ENCODE measurements at regions not wholly inside any gene's neighbourhood (a gene's known extent, or its start where the extent isn't known, plus 50 kb on each side); places are given as distances from the start of the nearest gene placed in this dataset.

DNA sequence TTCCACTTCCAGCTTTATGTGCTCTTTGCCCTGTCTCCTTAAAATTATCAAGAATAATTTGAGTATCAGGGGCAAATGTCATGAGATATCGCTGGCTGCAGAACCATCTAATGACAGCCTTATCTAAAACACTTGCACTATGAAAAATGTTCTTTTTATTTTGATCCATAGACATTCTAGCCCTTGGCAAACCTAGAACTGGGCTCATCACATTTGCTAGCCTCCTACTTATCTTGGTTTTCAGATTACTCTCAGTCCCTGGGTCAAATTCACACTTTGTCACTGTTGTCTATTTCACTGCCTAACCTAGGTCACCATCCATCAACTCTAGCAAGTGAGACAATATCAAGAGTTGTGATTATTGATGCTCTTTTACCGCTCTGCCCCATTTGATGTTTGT, 59.9 kb upstream of the IPO9 start:
- Histone ChIP-seq H3K4me1 (no peaks in the 10 kb centered on the region), H3K27ac (no peak overlapping the region)
- intact Hi-C loops (cut with DNase I), result no loop called here

DNA sequence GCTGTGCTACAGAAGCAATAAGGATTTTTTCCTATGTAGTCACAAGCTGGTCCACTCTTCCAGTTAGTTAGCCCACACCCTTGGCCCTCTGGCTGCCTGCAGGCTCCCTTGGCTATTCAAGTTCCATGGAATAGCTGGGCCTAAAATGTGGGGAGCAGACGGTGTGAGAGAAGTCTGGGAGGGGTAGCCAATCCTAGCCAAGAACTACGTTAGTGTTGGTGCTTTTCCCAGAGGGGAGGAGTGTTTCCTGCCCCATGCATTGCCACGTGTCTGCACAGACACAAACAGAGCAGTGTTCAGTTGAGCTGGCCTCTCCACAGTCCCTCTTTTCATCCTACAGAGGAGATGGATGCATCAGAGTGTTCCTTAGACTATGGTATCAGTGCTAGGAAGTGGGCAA, 59.0 kb upstream of the IPO9 start:
- no peak for ATAC-seq
- Histone ChIP-seq H3K4me1 (no peaks in the 10 kb centered on the region), H3K9me3 (peaks cover 8% of the 10 kb centered on the region)

More for the DNA sequence above, 59.9 kb upstream of the IPO9 start:
- TF ChIP-seq, protein P1, sequence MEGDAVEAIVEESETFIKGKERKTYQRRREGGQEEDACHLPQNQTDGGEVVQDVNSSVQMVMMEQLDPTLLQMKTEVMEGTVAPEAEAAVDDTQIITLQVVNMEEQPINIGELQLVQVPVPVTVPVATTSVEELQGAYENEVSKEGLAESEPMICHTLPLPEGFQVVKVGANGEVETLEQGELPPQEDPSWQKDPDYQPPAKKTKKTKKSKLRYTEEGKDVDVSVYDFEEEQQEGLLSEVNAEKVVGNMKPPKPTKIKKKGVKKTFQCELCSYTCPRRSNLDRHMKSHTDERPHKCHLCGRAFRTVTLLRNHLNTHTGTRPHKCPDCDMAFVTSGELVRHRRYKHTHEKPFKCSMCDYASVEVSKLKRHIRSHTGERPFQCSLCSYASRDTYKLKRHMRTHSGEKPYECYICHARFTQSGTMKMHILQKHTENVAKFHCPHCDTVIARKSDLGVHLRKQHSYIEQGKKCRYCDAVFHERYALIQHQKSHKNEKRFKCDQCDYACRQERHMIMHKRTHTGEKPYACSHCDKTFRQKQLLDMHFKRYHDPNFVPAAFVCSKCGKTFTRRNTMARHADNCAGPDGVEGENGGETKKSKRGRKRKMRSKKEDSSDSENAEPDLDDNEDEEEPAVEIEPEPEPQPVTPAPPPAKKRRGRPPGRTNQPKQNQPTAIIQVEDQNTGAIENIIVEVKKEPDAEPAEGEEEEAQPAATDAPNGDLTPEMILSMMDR (IDR thresholded peaks at IDR 0.05), result no peak
- ATAC-seq, result no peak
- no peak for DNase-seq
- H3K27me3 ChIP-seq, result no peaks in the 10 kb centered on the region
- peaks cover 8% of the 10 kb centered on the region for H3K9me3 ChIP-seq
- no peak overlapping the region for H3K4me3 ChIP-seq
- no peaks in the 10 kb centered on the region for H3K36me3 ChIP-seq

DNA sequence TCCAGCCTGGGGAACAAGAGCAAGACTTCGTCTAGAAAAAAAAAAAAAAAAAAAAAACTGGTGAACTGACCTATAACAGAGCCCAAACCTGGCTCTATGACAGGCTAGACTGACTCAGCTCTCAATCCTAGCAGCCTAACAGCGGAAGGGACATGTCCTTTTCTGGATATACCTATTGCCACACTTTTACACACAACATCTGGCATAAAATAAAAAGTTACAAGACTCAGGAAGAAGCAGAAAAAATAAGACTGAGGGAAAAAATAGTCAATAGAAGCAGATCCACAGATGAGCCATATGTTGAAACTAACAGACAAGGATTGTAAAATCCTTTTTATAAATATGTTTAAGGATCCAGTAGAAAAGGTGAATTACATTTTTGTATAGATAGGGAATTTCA, 57.5 kb upstream of the IPO9 start:
- H3K27me3 ChIP-seq, result no peaks in the 10 kb centered on the region
- peaks cover 8% of the 10 kb centered on the region for H3K9me3 ChIP-seq
- H3K36me3 ChIP-seq, result no peaks in the 10 kb centered on the region
- no peak overlapping the region for H3K4me3 ChIP-seq
- H3K4me1 ChIP-seq, result no peaks in the 10 kb centered on the region
- intact Hi-C loops (cut with DNase I), result no loop called here
- no peak overlapping the region for H3K27ac ChIP-seq
- DNase-seq (no peak), ATAC-seq (no peak)
- TF ChIP-seq, protein P1 (IDR thresholded peaks at IDR 0.05), result no peak

More for the DNA sequence above, 59.0 kb upstream of the IPO9 start:
- Histone ChIP-seq H3K4me3 (no peak overlapping the region), H3K27me3 (no peaks in the 10 kb centered on the region), H3K27ac (no peak overlapping the region), H3K36me3 (no peaks in the 10 kb centered on the region)
- DNase-seq, result no peak
- intact Hi-C loops (cut with DNase I), result no loop called here
- TF ChIP-seq, protein P1 (IDR thresholded peaks at IDR 0.05), result no peak

DNA sequence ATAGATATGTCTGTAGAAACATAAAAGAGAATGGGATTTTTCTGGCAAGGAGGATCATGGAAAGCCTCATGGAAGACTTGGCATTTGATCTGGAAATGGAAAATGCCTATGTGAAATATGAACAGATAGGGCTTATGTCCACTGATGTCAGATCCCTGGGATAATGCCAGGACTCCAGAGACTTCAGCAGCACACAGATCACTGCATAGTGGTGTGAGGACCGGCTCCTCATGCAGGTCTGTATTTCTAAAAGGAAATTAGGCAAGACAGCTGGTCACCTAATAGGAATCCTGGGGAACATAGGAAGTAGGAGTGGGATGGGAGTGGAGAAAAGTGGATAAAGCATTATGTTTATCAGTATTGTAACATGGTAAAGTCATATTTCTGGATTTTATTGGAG, 56.8 kb upstream of the IPO9 start:
- TF ChIP-seq, protein P1 (IDR thresholded peaks at IDR 0.05), result no peak
- intact Hi-C loops (cut with DNase I), result no loop called here
- DNase-seq, result no peak

GRCh38 chr1:201773764-201774163, 55.2 kb upstream of the IPO9 start:
- Histone ChIP-seq H3K36me3 (no peaks in the 10 kb centered on the region), H3K27me3 (no peaks in the 10 kb centered on the region), H3K9me3 (peaks cover 8% of the 10 kb centered on the region), H3K4me3 (no peak overlapping the region), H3K4me1 (peaks cover 10% of the 10 kb centered on the region), H3K27ac (no peak overlapping the region)
- ATAC-seq, result no peak
- TF ChIP-seq, protein P1 (IDR thresholded peaks at IDR 0.05), result no peak
- intact Hi-C loops (cut with DNase I), result no loop called here
- DNase-seq, result no peak

More for the DNA sequence above, 56.8 kb upstream of the IPO9 start:
- Histone ChIP-seq H3K4me3 (no peak overlapping the region), H3K36me3 (no peaks in the 10 kb centered on the region), H3K9me3 (peaks cover 8% of the 10 kb centered on the region), H3K27ac (no peak overlapping the region), H3K27me3 (no peaks in the 10 kb centered on the region), H3K4me1 (no peaks in the 10 kb centered on the region)
- ATAC-seq, result no peak

All from upper lobe of right lung (tissue), 1 donor.